ENCODE measurements at regions not wholly inside any gene's neighbourhood (a gene's known extent, or its start where the extent isn't known, plus 50 kb on each side); places are given as distances from the start of the nearest gene placed in this dataset.

DNA sequence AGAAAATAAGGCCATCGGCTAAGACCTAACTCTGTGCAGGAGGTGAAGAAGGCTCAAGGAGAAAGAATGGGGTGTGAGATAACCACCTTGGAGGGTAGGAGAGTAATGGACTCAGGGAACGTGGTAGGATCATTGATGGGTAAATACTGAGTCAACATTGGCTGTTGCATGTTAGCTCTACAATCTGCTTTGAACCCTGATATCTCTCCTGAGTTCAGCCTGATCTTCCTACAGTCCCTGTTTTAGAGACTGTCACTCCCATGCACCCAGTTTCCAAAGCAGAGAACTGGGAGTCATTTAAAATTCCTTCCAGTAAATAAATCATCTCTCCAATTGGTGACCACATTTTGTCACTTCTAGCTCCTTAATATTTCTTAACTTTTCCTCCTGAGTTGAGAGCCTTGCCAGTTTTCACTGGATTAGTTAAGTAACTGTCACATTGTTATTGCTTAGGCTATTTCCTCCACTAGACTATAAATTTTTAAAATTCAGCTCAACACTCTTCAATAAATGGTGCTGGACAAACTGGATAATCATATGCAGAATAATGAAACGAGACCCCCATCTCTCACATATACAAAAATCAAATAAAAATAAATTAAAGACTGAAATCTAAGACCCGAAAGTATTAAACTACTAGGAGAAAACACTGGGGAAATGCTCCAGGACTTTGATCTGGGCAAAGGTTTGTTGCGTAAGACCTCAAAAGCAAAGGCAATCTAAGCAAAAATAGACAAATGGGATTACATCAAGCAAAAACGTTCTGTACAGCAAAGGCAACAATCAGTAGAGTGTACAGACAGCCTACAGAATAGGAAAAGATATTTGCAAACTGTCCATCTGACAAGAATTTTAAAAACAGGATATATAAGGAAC is 138.9 kb upstream of the TMEM170B start:
- ChIA-PET POLR2A (interaction anchor here (0.7 kb wide), 1 partner anchor 33 kb away, joined by 9 read pairs; no protein-coding TSS in a partner anchor), CTCF (interaction anchor here (1.1 to 1.4 kb wide), 3 partner anchors 13 to 18 kb away, joined by 3 to 4 read pairs (median 3); no protein-coding TSS in a partner anchor)
- TF ChIP-seq, protein P1, sequence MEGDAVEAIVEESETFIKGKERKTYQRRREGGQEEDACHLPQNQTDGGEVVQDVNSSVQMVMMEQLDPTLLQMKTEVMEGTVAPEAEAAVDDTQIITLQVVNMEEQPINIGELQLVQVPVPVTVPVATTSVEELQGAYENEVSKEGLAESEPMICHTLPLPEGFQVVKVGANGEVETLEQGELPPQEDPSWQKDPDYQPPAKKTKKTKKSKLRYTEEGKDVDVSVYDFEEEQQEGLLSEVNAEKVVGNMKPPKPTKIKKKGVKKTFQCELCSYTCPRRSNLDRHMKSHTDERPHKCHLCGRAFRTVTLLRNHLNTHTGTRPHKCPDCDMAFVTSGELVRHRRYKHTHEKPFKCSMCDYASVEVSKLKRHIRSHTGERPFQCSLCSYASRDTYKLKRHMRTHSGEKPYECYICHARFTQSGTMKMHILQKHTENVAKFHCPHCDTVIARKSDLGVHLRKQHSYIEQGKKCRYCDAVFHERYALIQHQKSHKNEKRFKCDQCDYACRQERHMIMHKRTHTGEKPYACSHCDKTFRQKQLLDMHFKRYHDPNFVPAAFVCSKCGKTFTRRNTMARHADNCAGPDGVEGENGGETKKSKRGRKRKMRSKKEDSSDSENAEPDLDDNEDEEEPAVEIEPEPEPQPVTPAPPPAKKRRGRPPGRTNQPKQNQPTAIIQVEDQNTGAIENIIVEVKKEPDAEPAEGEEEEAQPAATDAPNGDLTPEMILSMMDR (IDR thresholded peaks at IDR 0.05; ENCODE audit: control extremely low read depth, extremely low read depth, low read depth, missing control alignments) = no peak
- no peak for DNase-seq (ENCODE audit: extremely low spot score)

DNA sequence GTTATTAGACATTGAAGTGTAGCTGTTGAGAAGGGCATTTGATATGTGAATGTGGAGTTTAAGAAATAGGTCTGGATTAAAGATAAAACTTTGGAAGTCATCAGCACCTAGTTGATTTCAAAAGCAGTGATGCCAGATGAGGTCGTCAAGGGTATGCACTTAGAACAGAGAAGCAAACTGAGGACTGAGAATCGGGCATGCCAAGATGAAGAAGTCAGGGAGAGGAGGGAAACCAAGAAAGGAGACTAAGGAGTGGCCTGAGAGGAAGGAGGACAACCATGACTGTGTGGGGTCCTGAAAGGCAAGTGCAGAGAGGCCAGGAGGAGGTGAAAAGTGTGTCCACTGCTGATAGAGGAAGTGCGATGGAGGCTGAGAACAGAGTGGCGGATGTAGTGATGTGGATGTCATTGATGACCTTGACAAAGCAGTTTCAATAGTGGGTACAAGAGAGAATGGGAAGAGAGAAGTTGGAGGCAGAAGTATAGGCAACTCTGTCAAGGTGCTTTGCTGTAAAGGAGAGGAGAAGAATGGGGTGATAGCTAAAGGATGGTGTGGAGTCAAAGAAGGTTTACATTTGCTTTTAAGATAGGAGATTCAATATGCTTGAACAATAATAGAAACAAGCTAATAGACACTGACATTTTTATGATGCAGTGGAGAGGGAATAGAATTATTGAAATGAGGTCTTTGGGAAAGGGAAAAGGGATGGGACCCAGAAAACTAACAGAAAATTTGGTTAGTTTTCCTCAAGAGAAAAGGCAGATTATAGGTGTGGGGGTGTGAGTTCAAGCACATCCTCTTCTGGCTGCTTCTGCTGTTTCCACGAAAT is 139.7 kb upstream of the TMEM170B start:
- CTCF ChIA-PET = interaction anchor here (0.7 to 1.6 kb wide), 7 partner anchors 8 to 39 kb away, joined by 3 to 4 read pairs (median 3); no protein-coding TSS in a partner anchor
- POLR2A ChIA-PET = no interaction called here
- DNase-seq (ENCODE audit: extremely low spot score) = no peak
- TF ChIP-seq, protein P1 (IDR thresholded peaks at IDR 0.05; ENCODE audit: control extremely low read depth, extremely low read depth, low read depth, missing control alignments) = no peak

- POLR2A ChIA-PET = no interaction called here
- DNase-seq (ENCODE audit: extremely low spot score) = no peak
- CTCF ChIA-PET = interaction anchor here (0.7 to 1.6 kb wide), 4 partner anchors 9 to 40 kb away, joined by 3 to 4 read pairs (median 3); no protein-coding TSS in a partner anchor
- TF ChIP-seq, protein P1 (IDR thresholded peaks at IDR 0.05; ENCODE audit: control extremely low read depth, extremely low read depth, low read depth, missing control alignments) = no peak
Observed at GRCh38 chr6:11396860-11397259, 140.7 kb upstream of the TMEM170B start.

GRCh38 chr6:11393713-11394627 is 143.6 kb upstream of the TMEM170B start:
- TF ChIP-seq, protein P1 (IDR thresholded peaks at IDR 0.05; ENCODE audit: control extremely low read depth, extremely low read depth, low read depth, missing control alignments) = no peak
- CTCF ChIA-PET = interaction anchor here (0.9 to 1.6 kb wide), 5 partner anchors 10 to 102 kb away, joined by 3 to 4 read pairs (median 3); no protein-coding TSS in a partner anchor
- POLR2A ChIA-PET = no interaction called here
- DNase-seq (ENCODE audit: extremely low spot score) = no peak

DNA sequence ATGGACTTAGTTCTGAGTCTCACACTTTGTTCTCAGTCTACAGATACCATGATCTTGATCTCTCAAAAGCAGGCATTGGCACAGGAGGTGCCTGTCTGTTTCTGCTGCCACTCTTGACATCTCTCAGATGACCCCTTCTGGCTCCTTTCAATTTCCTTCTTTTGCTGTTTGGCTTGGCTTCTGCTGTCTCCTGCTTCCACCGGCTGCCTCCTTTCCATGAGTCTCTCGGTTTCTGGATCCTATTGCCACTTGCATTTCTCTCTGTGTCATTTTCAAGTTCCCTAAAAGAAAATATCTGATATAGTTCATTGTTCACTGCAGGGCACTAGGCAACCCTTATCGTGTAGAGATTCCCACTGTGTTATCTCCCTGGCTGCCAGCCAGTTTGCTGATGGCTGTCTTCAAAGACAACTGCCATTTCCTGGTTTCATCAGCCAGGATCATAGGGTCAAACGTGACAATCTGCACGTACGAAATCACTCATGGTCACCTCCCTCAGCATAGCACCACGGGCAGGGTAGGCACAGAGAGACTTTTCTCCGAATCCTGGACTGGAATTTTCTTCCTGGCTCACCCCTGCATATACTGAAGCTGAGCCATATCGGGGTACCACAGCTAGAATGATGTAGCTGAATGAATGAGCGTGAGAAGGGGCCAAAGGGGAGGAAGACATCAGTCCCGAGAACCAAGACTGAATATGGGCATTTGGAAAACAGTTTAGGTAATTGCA is 144.6 kb upstream of the TMEM170B start:
- ChIA-PET CTCF (interaction anchor here (0.9 to 1.6 kb wide), 6 partner anchors 11 to 103 kb away, joined by 3 to 4 read pairs (median 3); no protein-coding TSS in a partner anchor), POLR2A (no interaction called here)
- TF ChIP-seq, protein P1 (IDR thresholded peaks at IDR 0.05; ENCODE audit: control extremely low read depth, extremely low read depth, low read depth, missing control alignments) = no peak
- DNase-seq (ENCODE audit: extremely low spot score) = no peak

Measured in GM10248 (cell line).